ENCODE measurements at regions not wholly inside any gene's neighbourhood (a gene's known extent, or its start where the extent isn't known, plus 50 kb on each side); places are given as distances from the start of the nearest gene placed in this dataset.

GRCh38 chr6:1230689-1231605, 81.0 kb upstream of the FOXQ1 start:
- no peak for ATAC-seq (ENCODE audit: insufficient read depth, low read depth)
- H3K9ac ChIP-seq (ENCODE audit: low read depth, low read length) = no peak overlapping the region
- DNase-seq = no peak

GRCh38 chr6:1230281-1230680, 81.6 kb upstream of the FOXQ1 start:
- Histone ChIP-seq H3K9me3 (ENCODE audit: insufficient read depth, low read length, severe bottlenecking) (no peaks in the 10 kb centered on the region), H3K4me2 (ENCODE audit: insufficient read depth, low read length) (no peak overlapping the region), H3K27me3 (ENCODE audit: insufficient read depth, low read length, poor library complexity) (peaks cover 7% of the 10 kb centered on the region), H3K27ac (ENCODE audit: low read length) (no peak overlapping the region), H3K9ac (ENCODE audit: low read depth, low read length) (no peak overlapping the region), H3K36me3 (ENCODE audit: insufficient read depth, low read length) (no peaks in the 10 kb centered on the region), H3K79me2 (ENCODE audit: insufficient read depth, low read length) (no peaks in the 10 kb centered on the region), H3K4me3 (ENCODE audit: low read depth in 1 of 2, low read length in 2 of 2) (no peak overlapping the region), H4K20me1 (ENCODE audit: insufficient read depth, low read length) (no peaks in the 10 kb centered on the region), H2AFZ (ENCODE audit: low read depth, low read length) (no peak overlapping the region), H3K4me1 (ENCODE audit: insufficient read depth, low read length) (no peaks in the 10 kb centered on the region)
- ATAC-seq (ENCODE audit: insufficient read depth, low read depth) (no peak), DNase-seq (no peak)
- no peak for TF ChIP-seq CTCF (IDR thresholded peaks at IDR 0.05; ENCODE audit: borderline replicate concordance, extremely low read depth, low read length, poor library complexity, severe bottlenecking)
- TF ChIP-seq EZH2 (IDR thresholded peaks at IDR 0.05; ENCODE audit: borderline replicate concordance, low read depth, low read length, severe bottlenecking) = no peak

More at GRCh38 chr6:1230689-1231605, 81.0 kb upstream of the FOXQ1 start:
- Histone ChIP-seq H3K4me2 (ENCODE audit: insufficient read depth, low read length) (no peak overlapping the region), H3K4me1 (ENCODE audit: insufficient read depth, low read length) (no peaks in the 10 kb centered on the region), H3K79me2 (ENCODE audit: insufficient read depth, low read length) (no peaks in the 10 kb centered on the region), H3K4me3 (ENCODE audit: low read depth in 1 of 2, low read length in 2 of 2) (no peak overlapping the region), H3K36me3 (ENCODE audit: insufficient read depth, low read length) (no peaks in the 10 kb centered on the region), H4K20me1 (ENCODE audit: insufficient read depth, low read length) (no peaks in the 10 kb centered on the region), H3K27ac (ENCODE audit: low read length) (no peak overlapping the region), H3K9me3 (ENCODE audit: insufficient read depth, low read length, severe bottlenecking) (no peaks in the 10 kb centered on the region), H2AFZ (ENCODE audit: low read depth, low read length) (no peak overlapping the region), H3K27me3 (ENCODE audit: insufficient read depth, low read length, poor library complexity) (peaks cover 11% of the 10 kb centered on the region)
- TF ChIP-seq CTCF (IDR thresholded peaks at IDR 0.05; ENCODE audit: borderline replicate concordance, extremely low read depth, low read length, poor library complexity, severe bottlenecking) (no peak), EZH2 (IDR thresholded peaks at IDR 0.05; ENCODE audit: borderline replicate concordance, low read depth, low read length, severe bottlenecking) (no peak)

- H3K27ac ChIP-seq (ENCODE audit: low read length) = no peak overlapping the region
- no peak for DNase-seq
- ATAC-seq (ENCODE audit: insufficient read depth, low read depth) = no peak
Observed at GRCh38 chr6:1229808-1230207, 82.1 kb upstream of the FOXQ1 start.

More at GRCh38 chr6:1229808-1230207, 82.1 kb upstream of the FOXQ1 start:
- Histone ChIP-seq H3K27me3 (ENCODE audit: insufficient read depth, low read length, poor library complexity) (peaks cover 7% of the 10 kb centered on the region), H3K4me3 (ENCODE audit: low read depth in 1 of 2, low read length in 2 of 2) (no peak overlapping the region), H3K36me3 (ENCODE audit: insufficient read depth, low read length) (no peaks in the 10 kb centered on the region), H2AFZ (ENCODE audit: low read depth, low read length) (no peak overlapping the region), H3K4me1 (ENCODE audit: insufficient read depth, low read length) (no peaks in the 10 kb centered on the region), H4K20me1 (ENCODE audit: insufficient read depth, low read length) (no peaks in the 10 kb centered on the region), H3K9me3 (ENCODE audit: insufficient read depth, low read length, severe bottlenecking) (no peaks in the 10 kb centered on the region), H3K4me2 (ENCODE audit: insufficient read depth, low read length) (no peak overlapping the region), H3K9ac (ENCODE audit: low read depth, low read length) (no peak overlapping the region), H3K79me2 (ENCODE audit: insufficient read depth, low read length) (no peaks in the 10 kb centered on the region)
- no peak for TF ChIP-seq EZH2 (IDR thresholded peaks at IDR 0.05; ENCODE audit: borderline replicate concordance, low read depth, low read length, severe bottlenecking)
- TF ChIP-seq CTCF (IDR thresholded peaks at IDR 0.05; ENCODE audit: borderline replicate concordance, extremely low read depth, low read length, poor library complexity, severe bottlenecking) = no peak

Data from DND-41 (cell line).